IMR-90 (cell line): ENCODE measurements at regions not wholly inside any gene's neighbourhood (a gene's known extent, or its start where the extent isn't known, plus 50 kb on each side); places are given as distances from the start of the nearest gene placed in this dataset.
"Not testable (repeated sequence)": the region's sequence is repeated elsewhere in the genome, so short reads cannot be mapped to it uniquely, and the experiment has no call there.

Experiments used
- CEBPB ChIP-seq: IDR thresholded peaks from 2 replicates; pipeline ENCODE4 v1.6.1; 2012; ENCODE audit warnings: low read depth, low read length, improper control_type of control experiment
- CTCF ChIP-seq: conservative IDR thresholded peaks from 2 replicates; pipeline ENCODE4 v1.5.1; 2012; ENCODE audit warnings: mild to moderate bottlenecking, low read depth, low read length, improper control_type of control experiment
- ELK1 ChIP-seq: fragments of 150-350 bp; IDR thresholded peaks from 2 replicates; pipeline ENCODE4 v1.6.1; 2016; ENCODE audit warnings: low read depth, mild to moderate bottlenecking, low read length, moderate library complexity, borderline replicate concordance
- FOS ChIP-seq: fragments of 150-350 bp; IDR thresholded peaks from 2 replicates; pipeline ENCODE4 v1.6.1; 2016; ENCODE audit warnings: low read depth, low read length
- MAZ ChIP-seq: IDR thresholded peaks from 2 replicates; pipeline ENCODE4 v1.6.1; 2012; ENCODE audit warnings: low read depth, mild to moderate bottlenecking, low read length, improper control_type of control experiment, moderate library complexity, borderline replicate concordance
- NFE2L2 ChIP-seq: fragments of 150-350 bp; IDR thresholded peaks from 2 replicates; pipeline ENCODE4 v1.6.1; 2016; ENCODE audit warnings: low read depth, mild to moderate bottlenecking, low read length
- POLR2A ChIP-seq: IDR thresholded peaks from 2 replicates; pipeline ENCODE4 v1.6.1; 2012; ENCODE audit warnings: mild to moderate bottlenecking, low read depth, low read length
- RAD21 ChIP-seq: IDR thresholded peaks from 2 replicates; pipeline ENCODE4 v1.6.1; 2012; ENCODE audit warnings: low read length, improper control_type of control experiment
- RFX5 ChIP-seq: IDR thresholded peaks from 2 replicates; pipeline ENCODE4 v1.8.0; 2012; ENCODE audit warnings: low read depth, mild to moderate bottlenecking, low read length, moderate library complexity
- SMC3 ChIP-seq: fragments of 150-350 bp; IDR thresholded peaks from 2 replicates; pipeline ENCODE4 v1.6.1; 2016; ENCODE audit warnings: low read depth, mild to moderate bottlenecking, antibody characterized with exemption, low read length, moderate library complexity
- USF2 ChIP-seq: fragments of 150-350 bp; IDR thresholded peaks from 2 replicates; pipeline ENCODE4 v1.6.1; 2017; ENCODE audit warnings: mild to moderate bottlenecking, antibody characterized with exemption, low read length, low read depth

GRCh38 chr13:24581578-24581977 lies 69.0 kb upstream of the PARP4 start:
- TF ChIP-seq CTCF, POLR2A, SMC3, USF2, RAD21, CEBPB, MAZ, NFE2L2, ELK1, RFX5, FOS: not testable (repeated sequence)
